ENCODE measurements at regions not wholly inside any gene's neighbourhood (a gene's known extent, or its start where the extent isn't known, plus 50 kb on each side); places are given as distances from the start of the nearest gene placed in this dataset.

DNA sequence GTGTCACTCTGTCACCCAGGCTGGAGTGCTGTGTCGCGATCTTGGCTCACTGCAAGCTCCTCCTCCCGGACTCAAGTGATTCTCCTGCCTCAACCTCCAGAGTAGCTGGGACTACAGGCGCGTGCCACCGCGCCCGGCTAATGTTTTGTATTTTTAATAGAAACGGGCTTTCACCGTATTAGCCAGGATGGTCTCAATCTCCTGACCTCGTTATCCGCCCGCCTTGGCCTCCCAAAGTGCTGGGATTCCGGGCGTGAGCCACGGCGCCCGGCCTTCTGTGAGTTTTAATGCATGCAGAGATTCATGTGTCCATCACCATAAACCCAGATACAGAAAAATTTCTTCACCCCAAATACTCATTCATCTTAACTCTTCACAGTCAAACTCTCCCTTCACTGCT is 1046.7 kb downstream of the CDH9 start:
- Histone ChIP-seq H3K9me3 (ENCODE audit: control insufficient read depth, low read depth, low read length) (no peaks in the 10 kb centered on the region), H3K4ac (ENCODE audit: low read depth, low read length) (no peak overlapping the region), H2AFZ (ENCODE audit: low read length) (no peak overlapping the region), H2BK120ac (ENCODE audit: low read depth, low read length, poor library complexity, severe bottlenecking) (no peak overlapping the region), H3K56ac (ENCODE audit: insufficient read length, low read depth, low read length) (no peak overlapping the region), H4K91ac (ENCODE audit: insufficient read length, low read depth, low read length) (no peak overlapping the region), H3K9ac (ENCODE audit: extremely low read depth, insufficient read length, low read length) (no peak overlapping the region), H4K8ac (replicated peaks; ENCODE audit: insufficient read length, low read depth, low read length) (no peak overlapping the region), H2BK15ac (ENCODE audit: low read depth, low read length) (no peak overlapping the region), H3K14ac (ENCODE audit: insufficient read depth, low read length) (no peak overlapping the region), H3K79me2 (ENCODE audit: insufficient read depth, low read length) (no peaks in the 10 kb centered on the region), H3K23me2 (ENCODE audit: insufficient read length, low read depth, low read length, poor library complexity, severe bottlenecking) (no peaks in the 10 kb centered on the region), H3K79me1 (ENCODE audit: insufficient read depth, low read depth, low read length, poor library complexity, severe bottlenecking) (no peaks in the 10 kb centered on the region), H3K27ac (ENCODE audit: insufficient read length, low read depth, low read length) (no peak overlapping the region), H4K5ac (ENCODE audit: insufficient read length, low read depth, low read length) (no peak overlapping the region), H2BK12ac (ENCODE audit: insufficient read length, low read depth, low read length) (no peak overlapping the region), H2BK5ac (ENCODE audit: insufficient read length, low read length) (no peak overlapping the region), H3T11ph (ENCODE audit: low read length) (no peak overlapping the region), H3K4me2 (ENCODE audit: insufficient read depth, insufficient read length, low read length) (no peak overlapping the region), H2BK20ac (ENCODE audit: low read depth, low read length, poor library complexity, severe bottlenecking) (no peak overlapping the region), H3K18ac (ENCODE audit: insufficient read length, low read depth, low read length) (no peak overlapping the region), H2AK5ac (ENCODE audit: insufficient read length, low read length) (no peak overlapping the region), H3K4me1 (ENCODE audit: insufficient read depth, low read length) (no peaks in the 10 kb centered on the region), H3K27me3 (ENCODE audit: insufficient read depth, low read length) (no peaks in the 10 kb centered on the region), H3K23ac (ENCODE audit: insufficient read length, low read depth, low read length) (no peak overlapping the region), H4K20me1 (ENCODE audit: control insufficient read depth, insufficient read depth, insufficient read length) (no peaks in the 10 kb centered on the region)
- Mint-ChIP-seq H3K36me3 (ENCODE audit: insufficient read depth in 1 of 3, low read depth in 3 of 3) (no peaks in the 10 kb centered on the region), H3K4me3 (no peak overlapping the region), H3K9me3 (no peaks in the 10 kb centered on the region), H3K4me1 (no peaks in the 10 kb centered on the region), H3K27me3 (ENCODE audit: low read depth) (no peaks in the 10 kb centered on the region), H3K27ac (no peak overlapping the region; a peak in 1 of 7 replicates)
- TF ChIP-seq, protein P1, sequence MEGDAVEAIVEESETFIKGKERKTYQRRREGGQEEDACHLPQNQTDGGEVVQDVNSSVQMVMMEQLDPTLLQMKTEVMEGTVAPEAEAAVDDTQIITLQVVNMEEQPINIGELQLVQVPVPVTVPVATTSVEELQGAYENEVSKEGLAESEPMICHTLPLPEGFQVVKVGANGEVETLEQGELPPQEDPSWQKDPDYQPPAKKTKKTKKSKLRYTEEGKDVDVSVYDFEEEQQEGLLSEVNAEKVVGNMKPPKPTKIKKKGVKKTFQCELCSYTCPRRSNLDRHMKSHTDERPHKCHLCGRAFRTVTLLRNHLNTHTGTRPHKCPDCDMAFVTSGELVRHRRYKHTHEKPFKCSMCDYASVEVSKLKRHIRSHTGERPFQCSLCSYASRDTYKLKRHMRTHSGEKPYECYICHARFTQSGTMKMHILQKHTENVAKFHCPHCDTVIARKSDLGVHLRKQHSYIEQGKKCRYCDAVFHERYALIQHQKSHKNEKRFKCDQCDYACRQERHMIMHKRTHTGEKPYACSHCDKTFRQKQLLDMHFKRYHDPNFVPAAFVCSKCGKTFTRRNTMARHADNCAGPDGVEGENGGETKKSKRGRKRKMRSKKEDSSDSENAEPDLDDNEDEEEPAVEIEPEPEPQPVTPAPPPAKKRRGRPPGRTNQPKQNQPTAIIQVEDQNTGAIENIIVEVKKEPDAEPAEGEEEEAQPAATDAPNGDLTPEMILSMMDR (conservative IDR thresholded peaks at IDR 0.05) = no peak
- WGBS (ENCODE audit: extremely low coverage, insufficient read length, low lambda C conversion rate) = no CpG with 5 or more reads among the region's 18 CpGs
- no peak for DNase-seq
